ENCODE measurements at regions not wholly inside any gene's neighbourhood (a gene's known extent, or its start where the extent isn't known, plus 50 kb on each side); places are given as distances from the start of the nearest gene placed in this dataset.

- no peak overlapping the region for H3K27ac ChIP-seq
- no peak overlapping the region for H3K4me3 ChIP-seq
- no peaks in the 10 kb centered on the region for H3K27me3 ChIP-seq (replicated peaks; ENCODE audit: insufficient read depth)
- no peaks in the 10 kb centered on the region for H3K9me3 ChIP-seq
- ATAC-seq (ENCODE audit: insufficient number of reproducible peaks, low FRiP score, low read depth) (no peak), DNase-seq (ENCODE audit: low spot score) (no peak)
- H3K4me1 ChIP-seq (ENCODE audit: control insufficient read depth in 1 of 2, low read depth in 2 of 2), result no peaks in the 10 kb centered on the region
- no peak for TF ChIP-seq CTCF (IDR thresholded peaks at IDR 0.05)
- no peaks in the 10 kb centered on the region for H3K36me3 ChIP-seq
These were observed 51.0 kb upstream of the ZNF516 start for GRCh38 chr18:76546088-76546435.

DNA sequence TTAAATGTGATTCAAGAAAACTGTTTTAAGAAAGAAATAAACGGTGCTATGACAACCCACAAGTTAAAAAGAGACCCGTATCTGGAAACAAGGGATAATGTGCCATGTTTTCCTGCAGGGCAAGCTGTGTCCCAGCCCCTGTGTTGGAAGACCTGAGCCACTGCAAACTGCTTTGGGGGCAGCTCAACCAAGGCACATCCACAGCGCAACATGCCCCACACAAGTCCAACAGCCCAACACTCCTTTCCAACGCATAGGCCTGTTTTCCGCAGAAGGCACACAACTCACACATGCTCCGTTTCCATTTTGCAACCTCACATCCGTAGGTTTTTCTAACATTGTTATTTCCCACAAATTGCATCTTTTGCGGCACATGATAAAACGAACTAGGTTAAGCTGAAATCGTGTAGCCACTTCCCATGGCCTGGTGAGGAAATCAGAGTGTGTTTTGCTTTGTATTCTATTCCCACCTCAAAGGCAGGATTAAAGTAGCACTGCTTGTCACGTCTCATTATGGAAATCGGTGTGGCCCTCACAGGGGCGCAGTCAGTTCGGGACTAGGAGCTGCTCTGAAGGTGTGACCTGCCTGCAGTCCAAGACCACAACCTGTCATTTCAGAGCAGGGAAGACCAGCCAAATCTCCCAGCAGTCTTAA, 50.5 kb upstream of the ZNF516 start:
- no peaks in the 10 kb centered on the region for H3K36me3 ChIP-seq
- H3K4me3 ChIP-seq, result no peak overlapping the region
- DNase-seq (ENCODE audit: low spot score) (no peak), ATAC-seq (ENCODE audit: insufficient number of reproducible peaks, low FRiP score, low read depth) (no peak)
- TF ChIP-seq CTCF (IDR thresholded peaks at IDR 0.05), result no peak
- no peaks in the 10 kb centered on the region for H3K9me3 ChIP-seq
- H3K27me3 ChIP-seq (replicated peaks; ENCODE audit: insufficient read depth), result no peaks in the 10 kb centered on the region
- no peak overlapping the region for H3K27ac ChIP-seq
- H3K4me1 ChIP-seq (ENCODE audit: control insufficient read depth in 1 of 2, low read depth in 2 of 2), result no peaks in the 10 kb centered on the region

GRCh38 chr18:76544511-76545345, 49.7 kb upstream of the ZNF516 start:
- no peak for TF ChIP-seq CTCF (IDR thresholded peaks at IDR 0.05)

More at GRCh38 chr18:76544511-76545345, 49.7 kb upstream of the ZNF516 start:
- H3K27ac ChIP-seq, result no peak overlapping the region
- H3K4me3 ChIP-seq, result no peak overlapping the region
- H3K9me3 ChIP-seq, result no peaks in the 10 kb centered on the region
- no peaks in the 10 kb centered on the region for H3K27me3 ChIP-seq (replicated peaks; ENCODE audit: insufficient read depth)
- no peak for DNase-seq (ENCODE audit: low spot score)
- no peaks in the 10 kb centered on the region for H3K36me3 ChIP-seq
- H3K4me1 ChIP-seq (ENCODE audit: control insufficient read depth in 1 of 2, low read depth in 2 of 2), result no peaks in the 10 kb centered on the region
- ATAC-seq (ENCODE audit: insufficient number of reproducible peaks, low FRiP score, low read depth), result no peak

All from thoracic aorta (tissue), 2 donors.